HG02588 (cell line): ENCODE measurements at regions not wholly inside any gene's neighbourhood (a gene's known extent, or its start where the extent isn't known, plus 50 kb on each side); places are given as distances from the start of the nearest gene placed in this dataset.

Experiments used
- ATAC-seq: cut with Tn5 transposase; IDR thresholded peaks from one replicate; pipeline ENCODE4 v1.9.1; 2021; ENCODE audit warnings: mild to moderate bottlenecking, moderate library complexity; ENCODE audit not compliant: unreplicated experiment

DNA sequence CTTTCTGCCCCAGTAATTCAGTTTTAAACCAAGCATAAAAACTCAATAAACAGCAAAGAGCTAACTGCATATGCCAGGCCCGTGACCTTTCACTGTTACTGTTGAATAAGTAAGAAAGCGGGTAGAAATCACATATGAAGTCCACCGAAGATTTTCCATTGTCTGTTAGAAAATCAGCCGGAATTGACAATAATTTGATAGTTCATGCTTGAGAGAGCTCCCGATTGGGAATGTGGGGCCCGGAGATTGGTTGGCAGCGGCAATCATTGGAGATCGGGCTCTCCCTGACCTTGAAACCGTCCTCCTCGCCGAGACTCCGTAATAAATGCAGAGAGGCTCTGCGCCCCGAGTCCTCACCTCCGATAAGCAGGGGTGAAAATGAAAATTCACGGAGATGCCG lies 709.6 kb downstream of the BRD1 start:
- no peak for ATAC-seq

DNA sequence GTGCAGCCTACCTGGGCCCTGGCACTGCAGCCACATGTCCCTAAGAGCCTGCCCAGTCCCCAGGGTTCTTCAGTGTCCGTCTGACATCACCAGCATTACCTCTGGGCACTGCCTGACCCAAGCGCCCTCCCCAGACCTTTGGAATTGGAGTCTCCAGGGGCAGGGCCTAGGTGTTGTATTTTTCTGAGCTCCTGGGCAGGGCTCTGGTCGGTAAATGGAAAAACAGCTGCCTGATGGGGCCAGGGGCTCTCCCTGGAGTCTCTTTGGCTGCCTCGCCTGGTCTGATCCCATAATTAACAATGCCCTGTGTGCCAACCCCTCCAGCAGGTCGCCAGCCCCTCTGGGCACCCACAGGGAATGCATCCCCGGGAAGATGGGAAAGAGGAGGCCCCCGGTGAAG lies 710.2 kb downstream of the BRD1 start:
- ATAC-seq = no peak

DNA sequence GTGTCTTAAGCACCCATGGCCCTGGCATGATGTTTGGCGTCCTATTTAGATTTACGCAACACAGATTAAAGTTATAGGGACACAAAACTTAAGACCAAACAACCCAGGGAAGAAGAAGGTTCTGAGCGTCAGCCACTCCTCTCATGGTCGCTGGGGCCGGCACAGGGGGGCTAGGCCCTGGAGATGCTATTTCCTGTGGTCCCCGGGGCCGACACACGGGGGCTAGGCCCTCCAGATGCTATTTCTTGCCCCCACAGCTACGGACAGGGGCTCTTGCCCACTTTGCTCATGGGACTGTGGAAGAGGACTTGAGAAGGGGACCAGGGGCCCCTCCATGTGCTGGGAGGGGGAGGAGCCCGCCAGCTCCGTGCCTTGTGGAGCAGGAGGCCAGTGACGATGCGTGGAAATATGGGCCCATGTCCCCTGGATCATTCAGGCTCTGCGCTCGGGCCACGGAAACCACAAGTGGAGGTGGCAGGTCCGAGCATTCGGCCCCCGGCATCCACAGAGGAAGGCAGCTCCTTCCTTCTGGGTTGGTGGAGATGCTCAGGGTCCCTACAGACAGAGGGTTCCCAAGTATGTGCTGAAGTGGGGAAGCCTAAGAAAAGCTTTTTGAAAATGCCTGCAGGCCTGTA lies 711.1 kb downstream of the BRD1 start:
- no peak for ATAC-seq

DNA sequence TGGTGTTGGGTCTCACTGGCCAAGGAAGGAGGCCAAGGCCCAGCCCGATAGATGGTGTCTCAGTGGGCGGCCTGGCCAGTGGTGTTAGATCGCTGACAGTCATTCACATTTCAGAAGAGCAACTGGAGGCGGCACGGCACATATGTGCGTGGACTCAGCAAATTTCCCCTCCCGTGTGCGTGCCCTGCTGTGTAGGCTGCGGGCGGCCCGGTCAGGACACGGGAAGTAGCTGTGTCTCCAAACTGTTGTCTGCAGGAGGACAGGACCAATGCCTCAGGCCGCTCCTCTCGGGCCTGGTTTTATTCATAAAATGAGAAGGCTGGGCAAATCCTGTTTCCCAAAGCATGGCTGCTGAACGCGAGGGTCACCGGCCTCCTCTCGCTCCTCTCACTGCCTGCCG lies 711.7 kb downstream of the BRD1 start:
- ATAC-seq = no peak

DNA sequence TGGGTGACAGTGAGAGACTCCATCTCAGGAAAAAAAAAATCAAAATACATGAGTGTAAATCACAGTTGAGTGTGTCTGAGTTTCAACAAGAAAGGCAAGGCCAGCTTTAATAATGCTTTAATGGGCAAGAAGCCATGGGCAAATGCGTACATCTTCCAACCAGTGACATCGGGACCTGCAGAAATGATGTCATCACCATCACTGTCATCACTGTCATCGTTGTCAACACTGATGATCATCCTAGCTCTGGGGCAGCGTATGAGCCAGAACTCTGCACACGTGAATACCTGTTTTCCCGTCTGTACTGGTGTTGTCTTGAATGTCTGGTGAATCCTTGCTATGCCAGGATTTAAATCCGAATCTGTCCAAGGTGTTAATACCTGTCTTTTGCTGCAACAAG lies 712.5 kb downstream of the BRD1 start:
- no peak for ATAC-seq

DNA sequence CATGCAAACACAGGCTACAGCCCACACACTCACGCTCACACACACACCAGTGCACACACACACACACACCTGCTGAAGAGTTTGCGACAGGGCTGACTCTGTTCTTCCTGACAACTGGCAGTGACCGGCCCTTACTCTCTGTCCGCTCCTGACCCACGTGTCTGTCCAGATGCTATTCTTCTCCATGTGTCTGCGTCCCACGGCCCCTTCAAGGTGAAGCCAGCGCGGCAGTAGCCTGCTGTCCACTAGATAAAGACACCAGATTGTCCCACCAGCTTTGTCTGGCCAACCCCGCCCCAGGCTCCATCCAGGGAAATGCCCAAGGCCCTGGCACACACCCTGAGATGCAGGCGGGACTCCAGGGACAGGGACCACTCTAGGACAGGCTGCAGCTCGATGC lies 713.9 kb downstream of the BRD1 start:
- no peak for ATAC-seq

DNA sequence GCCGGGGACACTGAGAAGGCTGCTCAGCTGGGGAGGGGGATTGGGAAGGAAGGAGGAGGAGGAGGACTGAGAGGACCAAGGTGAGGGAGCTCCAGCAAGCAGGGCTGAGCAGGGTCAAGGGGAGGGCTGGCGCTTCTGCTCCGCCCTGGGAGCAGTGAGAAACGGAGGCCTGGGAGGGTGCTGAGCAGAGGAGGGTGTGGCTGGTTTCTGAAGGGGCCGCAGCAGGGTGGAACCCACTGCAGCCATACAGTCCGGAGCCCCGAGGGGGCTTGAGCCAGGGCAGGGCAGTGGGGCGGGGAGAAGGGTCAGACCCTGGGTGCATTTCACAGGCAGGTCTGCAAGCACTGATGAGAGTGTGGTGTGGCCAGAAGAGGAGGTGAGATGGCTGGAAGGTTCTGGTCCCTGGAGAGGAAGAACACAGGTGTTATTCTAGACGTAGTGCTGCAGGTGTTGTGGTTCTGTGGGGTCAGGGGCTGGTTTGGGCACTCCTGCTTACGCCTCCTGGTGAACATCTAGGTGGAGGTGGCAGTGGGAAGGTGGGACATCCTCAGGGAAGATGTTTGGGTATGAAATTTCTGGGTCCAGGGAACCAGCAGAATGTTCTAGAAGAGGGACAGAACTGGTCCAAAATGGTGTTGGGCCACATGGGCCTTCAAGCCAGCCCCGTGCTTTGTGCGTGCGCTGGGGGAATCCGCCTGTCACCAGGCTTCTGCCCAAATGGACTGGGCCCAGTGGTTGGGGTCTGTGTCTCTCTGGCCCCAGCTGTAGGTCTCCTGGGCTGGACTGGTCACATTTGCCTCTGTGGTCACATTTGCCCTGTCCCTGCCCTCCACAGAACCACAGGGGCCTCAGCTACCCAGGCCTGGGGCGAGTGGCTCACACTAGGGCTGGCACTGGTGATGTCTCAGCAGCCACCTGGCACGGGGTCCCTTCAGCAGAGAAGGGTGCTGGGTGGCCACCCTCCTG lies 714.7 kb downstream of the BRD1 start:
- no peak for ATAC-seq

DNA sequence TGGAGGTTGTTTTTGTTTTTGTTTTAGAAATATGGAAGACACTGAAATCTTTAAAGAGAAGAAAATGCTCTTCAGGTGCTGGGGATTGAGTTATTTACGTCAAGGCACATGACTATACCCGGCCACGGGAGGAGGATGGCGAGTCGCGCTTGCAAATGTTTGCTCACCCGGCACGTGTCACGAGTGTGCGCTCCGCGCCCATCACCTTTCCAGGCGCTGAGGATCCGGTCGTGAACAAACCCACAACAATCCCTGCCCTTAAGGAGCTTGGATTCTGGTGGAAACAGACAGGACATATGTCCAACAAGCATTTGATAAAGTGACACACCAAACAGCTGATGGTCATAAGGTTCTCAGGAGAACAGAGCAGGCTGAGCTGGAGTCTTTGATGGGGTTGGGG lies 715.5 kb downstream of the BRD1 start:
- no peak for ATAC-seq

DNA sequence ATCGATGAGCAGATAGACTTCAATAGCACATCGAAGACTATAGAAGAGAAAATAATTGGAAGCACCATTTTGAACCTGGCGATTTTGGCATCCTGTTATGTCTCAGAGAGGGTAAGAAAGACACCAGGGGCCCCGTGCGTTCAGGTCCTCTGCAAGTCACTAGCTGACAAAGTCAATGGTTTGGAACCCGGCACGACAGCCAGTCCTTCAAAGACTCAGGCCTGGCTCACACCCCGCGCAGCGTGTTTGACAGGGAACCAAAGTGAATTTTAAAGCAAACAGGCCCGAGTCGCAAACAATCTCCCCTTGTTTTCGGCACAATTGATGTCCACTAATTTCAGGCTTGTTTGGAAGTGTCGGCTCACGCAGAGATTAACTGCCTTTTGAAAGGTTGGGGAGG lies 716.6 kb downstream of the BRD1 start:
- no peak for ATAC-seq

DNA sequence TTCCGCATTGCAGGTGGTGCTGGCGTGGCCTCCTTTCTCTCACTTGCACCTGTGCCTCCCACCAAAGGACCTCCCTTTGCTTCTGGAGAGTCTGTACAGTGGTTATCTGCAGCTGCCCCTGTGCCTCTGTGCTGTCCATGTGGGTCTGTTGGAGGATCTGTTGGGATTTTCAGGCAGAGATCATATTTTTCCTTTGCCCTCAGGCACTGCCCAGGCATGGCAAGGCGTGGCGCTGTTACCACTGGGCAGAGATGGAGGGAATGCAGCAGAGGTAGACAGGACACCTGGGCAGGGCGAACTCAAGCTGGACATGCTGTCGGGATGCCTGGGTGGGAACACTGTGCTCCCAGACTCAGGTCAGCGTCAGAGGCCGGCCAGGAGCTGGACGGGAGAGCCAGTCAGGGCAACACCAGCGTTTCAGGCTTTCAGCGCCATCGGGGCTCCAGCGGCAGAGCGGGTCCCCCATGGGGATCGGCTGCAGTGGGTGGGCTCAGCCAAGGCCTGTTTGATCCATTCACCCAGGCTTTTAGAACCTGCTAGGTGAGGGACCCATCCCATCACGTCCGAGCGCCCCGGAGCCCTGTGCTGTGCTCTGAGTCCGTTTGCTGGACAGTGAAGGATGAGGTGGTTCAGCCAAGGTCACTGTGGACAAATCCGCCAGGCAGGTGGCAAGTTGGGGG lies 718.9 kb downstream of the BRD1 start:
- ATAC-seq = no peak

DNA sequence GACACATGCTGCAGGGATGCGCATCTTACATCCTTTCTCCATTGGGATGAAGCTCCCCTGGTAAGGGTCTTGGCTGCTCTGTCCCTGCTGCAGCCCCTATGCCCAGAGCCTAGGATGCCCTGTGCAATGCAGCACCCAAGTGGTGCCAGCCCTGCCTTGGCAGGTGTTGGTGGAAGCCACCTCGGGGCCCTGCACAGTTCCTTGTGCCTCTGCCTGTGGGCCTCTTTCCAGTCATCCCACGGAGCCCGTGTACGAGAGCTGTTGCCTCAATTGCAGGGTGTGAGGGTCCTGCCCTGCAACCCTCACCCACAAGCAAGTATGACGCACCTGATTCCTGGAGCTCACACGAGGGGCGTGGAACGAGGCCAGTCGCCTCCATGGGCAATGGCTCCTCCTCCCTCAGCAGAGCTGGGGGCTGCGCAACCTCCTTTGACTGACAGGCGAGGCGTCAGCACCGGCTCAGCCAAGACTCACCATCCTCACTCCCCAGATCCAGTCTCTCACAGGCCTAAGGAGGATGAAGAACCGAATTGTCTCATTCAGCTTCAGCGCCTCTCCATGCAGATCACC lies 719.6 kb downstream of the BRD1 start:
- ATAC-seq = no peak

DNA sequence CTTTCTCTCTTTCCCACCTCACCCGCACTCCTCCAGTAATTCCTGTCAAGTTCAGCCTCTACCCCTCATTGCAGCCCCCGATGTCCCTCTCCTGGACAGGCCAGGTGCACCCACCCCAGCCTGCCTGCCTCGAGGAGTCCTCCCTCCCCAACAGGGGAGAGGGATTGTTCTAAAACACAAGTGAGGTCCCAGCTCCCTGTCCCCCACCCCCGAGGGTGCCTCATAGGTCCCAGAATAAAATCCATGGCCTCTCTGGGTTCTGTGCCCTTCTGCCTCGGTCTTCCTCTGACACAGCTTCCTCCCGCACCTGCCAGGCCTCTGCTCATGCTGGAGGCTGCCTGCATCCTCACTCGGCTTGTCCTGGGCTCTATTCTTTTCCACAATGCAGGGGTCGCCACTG lies 720.1 kb downstream of the BRD1 start:
- ATAC-seq = no peak

DNA sequence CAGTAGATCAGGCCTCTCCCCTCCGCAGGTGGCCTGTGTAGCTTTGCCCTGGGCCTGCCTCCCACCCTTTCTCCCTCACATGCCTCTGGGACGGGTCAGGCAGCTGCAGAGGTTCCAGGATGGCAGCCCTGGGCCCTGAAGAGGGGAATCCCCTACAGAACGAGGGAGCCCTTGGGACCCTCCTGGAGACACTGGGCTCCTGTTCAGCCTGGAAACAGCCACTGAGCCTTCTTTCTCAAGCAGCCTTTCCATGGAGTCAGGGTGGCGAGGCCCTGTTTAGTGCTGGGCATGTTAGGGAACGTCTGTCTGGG lies 720.9 kb downstream of the BRD1 start:
- ATAC-seq = no peak

DNA sequence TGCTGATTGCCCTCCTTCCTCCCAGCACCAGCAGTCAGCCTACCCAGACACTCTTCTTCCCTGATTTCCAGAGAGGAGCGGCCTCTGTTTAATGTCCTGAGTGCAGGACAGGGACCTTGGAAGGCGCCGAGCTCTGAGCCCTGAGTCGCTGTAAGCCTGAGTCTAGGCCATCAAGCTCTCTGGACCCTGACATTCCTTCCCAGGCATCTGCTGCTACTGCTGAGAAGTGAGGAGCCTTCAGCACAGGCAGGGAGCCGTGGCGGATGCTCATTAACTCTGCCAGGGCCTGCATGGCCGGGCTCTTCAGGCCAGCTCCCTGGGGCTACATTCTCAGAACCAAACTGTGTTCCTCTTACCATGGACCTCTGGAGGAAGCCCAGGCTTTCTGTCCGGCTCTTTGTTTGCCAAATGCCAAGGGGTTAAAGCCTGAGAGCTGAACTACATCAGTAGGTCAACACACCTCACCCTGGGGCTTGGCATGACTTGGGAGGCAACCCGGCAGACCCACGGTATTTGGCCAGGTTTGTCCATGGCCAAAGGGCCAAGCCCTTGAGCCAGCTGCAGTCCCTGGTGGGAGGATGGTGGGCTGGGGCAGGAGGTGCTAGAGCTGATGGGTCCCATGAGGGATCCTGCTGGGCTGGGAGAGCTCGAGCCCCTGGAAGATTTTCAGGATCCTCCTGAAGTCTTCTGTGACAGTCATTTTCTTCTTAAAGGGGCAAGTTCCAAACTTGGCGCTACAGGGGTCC lies 721.4 kb downstream of the BRD1 start:
- ATAC-seq = no peak

DNA sequence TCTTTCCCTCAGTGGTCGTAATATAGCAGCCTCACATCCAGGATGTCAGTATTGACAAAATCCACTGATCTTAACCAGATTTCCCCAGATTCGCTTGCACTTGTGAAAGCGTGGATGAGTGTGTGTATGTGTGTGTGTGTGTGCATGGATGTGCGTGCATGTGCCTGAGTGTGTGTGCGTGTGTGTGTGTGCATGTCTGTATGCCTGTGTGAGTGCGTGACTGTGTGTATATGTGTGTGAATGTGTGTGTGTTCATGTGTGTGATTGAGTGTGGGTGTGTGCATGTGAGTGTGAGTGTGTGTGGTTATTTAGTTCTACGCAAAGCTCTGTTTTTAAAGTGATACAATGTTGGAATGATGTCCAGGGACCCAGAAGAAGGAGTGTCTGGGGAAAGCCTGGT lies 723.2 kb downstream of the BRD1 start:
- no peak for ATAC-seq

DNA sequence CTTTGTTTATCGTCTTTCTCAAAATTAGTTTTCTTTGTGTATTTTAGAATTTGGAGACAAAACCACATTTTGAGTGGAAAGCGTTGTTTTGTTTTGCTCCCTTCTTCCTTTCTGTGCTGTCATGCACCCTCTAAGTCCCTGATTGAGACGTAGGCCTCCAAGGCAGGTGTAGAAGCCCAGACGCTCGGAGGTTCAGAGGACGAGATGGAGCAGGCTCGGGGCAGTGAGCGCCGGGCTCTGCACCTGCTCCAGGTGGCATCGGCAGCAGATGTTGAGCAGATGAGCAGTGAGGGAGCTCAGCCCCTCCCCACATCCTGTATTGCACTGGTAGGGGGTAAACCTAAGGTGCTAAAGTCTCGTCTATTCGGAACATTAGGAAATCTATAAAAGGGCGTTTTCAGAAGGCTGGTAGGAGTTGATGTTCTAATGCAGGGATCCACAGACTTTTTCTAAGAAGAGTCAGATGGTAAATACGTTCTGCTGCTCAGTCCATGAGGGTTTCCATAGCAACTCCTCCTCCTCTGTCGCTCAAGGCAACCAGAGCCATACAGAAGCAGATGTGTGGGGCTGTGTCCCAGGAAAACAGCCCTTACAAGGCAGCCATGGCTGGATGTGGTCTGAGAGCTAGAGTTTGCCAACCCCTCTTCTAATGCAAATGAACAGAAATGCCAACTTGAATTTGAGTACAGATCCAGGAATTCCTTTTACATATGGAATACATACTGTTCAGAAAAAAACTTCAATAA lies 724.2 kb downstream of the BRD1 start:
- ATAC-seq = no peak

DNA sequence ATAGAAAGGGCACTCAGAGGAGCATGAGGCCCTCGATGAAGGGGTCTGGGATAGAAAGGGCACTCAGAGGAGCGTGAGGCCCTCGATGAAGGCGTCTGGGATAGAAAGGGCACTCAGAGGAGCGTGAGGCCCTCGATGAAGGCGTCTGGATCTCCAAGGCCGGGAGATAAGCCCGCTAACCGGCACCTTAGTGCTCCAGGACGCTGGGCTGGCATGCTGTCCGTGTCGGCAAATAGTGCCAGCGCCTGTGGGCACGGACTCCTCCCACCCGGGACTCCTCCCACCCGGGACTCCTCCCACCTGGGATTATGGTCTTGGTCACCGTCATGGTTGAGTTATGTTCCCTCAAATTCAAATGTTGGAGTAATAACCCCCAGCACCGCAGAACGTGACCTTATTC lies 725.3 kb downstream of the BRD1 start:
- no peak for ATAC-seq

DNA sequence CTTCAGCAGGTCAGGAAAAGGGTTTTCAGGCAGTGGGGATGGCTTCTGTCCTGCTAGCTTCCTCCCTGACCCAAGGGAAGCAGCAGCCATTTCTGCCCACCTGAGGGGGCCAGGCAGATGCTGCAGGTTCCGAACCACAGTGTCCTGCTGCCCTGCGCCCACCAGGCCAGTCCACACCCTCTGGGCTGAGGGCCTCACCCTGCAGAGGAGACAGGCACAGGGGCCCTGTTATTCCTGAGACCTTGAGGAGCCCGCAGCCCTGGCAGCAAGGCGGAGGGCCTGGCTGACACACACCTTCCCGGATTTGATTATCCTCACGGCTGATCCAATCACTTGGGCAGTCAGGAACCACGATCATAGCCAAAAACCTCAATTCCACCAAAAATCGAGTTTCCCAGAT lies 725.8 kb downstream of the BRD1 start:
- ATAC-seq = no peak

DNA sequence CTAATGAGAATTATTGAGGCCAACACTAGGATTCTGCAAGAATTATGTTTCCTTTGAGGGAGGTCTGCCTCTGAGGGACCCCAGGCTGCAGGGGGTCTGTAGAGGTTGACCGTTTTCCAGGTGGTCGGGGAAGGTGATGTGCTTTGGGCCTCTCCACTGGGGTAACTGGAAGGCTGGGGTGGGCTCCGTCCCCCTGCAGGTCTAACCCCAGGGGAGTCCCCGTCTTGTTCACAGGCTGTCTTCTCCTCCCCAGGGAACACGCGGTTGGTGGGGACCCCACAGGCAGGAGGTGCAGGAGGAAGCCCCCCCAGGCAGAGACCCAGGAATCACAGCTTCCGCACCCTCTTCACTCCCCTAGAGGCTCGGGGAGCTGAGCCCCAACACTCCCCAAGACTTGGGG lies 726.4 kb downstream of the BRD1 start:
- ATAC-seq = no peak

DNA sequence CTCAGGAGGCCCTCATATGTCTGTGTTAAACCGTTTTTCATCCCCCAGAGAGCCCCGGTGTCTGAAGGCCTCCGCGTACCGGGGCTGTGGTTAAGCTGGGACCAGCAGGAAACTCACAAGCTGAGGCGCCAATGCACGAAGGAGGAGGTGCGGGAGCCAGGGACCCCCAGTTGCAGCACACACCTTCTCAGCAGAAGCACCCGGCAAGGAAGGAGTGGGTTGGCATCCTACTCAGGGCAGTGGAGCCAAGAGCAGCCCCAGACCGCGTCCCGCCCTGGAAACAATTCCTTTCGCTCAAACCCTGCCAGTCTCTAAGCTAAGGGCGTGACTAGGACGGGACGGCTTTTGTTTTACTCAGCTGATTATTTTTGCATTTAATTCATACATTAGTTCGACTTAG lies 726.9 kb downstream of the BRD1 start:
- ATAC-seq = no peak
